HCT116 (cell line): ENCODE measurements at regions not wholly inside any gene's neighbourhood (a gene's known extent, or its start where the extent isn't known, plus 50 kb on each side); places are given as distances from the start of the nearest gene placed in this dataset.

Experiments used
- ATAC-seq: fragments of 200-7000 bp; cut with Tn5 transposase; 2 replicates; pipeline ENCODE4 v1.9.1; 2020; ENCODE audit warnings: mild to moderate bottlenecking, moderate library complexity
- BruUV-seq: library from RNA; stranded (reverse); fragments of 400-500 nt; replicated peaks from 2 replicates; lab custom pipeline; 2021; lab: Mats Ljungman, UMichigan
- CTCF ChIA-PET: fragments of 300-600 bp; sonication (Branson Sonifier 250); formaldehyde crosslinking; loops from one replicate; lab custom pipeline; 2021; ENCODE audit warnings: antibody characterized with exemption; lab: Charles Lee
- POLR2A ChIA-PET: fragments of 300-600, 350-600 bp; sonication (Branson Sonifier 250); formaldehyde crosslinking; loops from one replicate; lab custom pipeline; 2021; ENCODE audit warnings: antibody characterized with exemption; lab: Charles Lee
- RAD21 ChIA-PET, 2 experiments: fragments of 300-600 bp; sonication (Branson Sonifier 250); formaldehyde crosslinking; loops; one replicate each; lab custom pipeline; 2023; ENCODE audit warnings: low total read pairs in 2 of 2; ENCODE audit not compliant: uncharacterized antibody in 2 of 2, unreplicated experiment in 2 of 2, low non-redundant PET in 1 of 2; lab: Charles Lee
- DNase-seq: peaks from one replicate; pipeline ENCODE4 v3.0.0-alpha.2; 2010; ENCODE audit warnings: low read depth, low spot score
- H2AFZ ChIP-seq: fragments of 200-600 bp; shearing (Covaris generic), sonication (generic); 2 replicates; pipeline ENCODE4 v1.6.1; 2017; ENCODE audit warnings: low read depth, mixed run types, mixed read lengths, antibody characterized with exemption, low read length; ENCODE audit not compliant: poor library complexity, severe bottlenecking
- H3K27ac ChIP-seq: 2 replicates; pipeline ENCODE4 v1.5.1; 2012; ENCODE audit warnings: low read depth, low read length
- H3K27me3 ChIP-seq: fragments of 200-600 bp; sonication (generic); 2 replicates; pipeline ENCODE4 v1.6.1; 2016; ENCODE audit warnings: mixed run types, low read length, mixed read lengths; ENCODE audit not compliant: insufficient read depth
- H3K36me3 ChIP-seq, 2 experiments: fragments of 200-500 bp in 1 of 2; fragments of 200-600 bp in 1 of 2; sonication (Bioruptor generic) in 1 of 2; sonication (generic) in 1 of 2; 2 replicates each; pipeline versions ENCODE4 v1.5.1 to v1.6.1; 2014 to 2016; ENCODE audit warnings: low read length in 2 of 2, inconsistent platforms in 1 of 2, mixed read lengths in 1 of 2, mixed run types in 1 of 2; ENCODE audit not compliant: insufficient read depth in 2 of 2, control insufficient read depth in 1 of 2
- H3K4me1 ChIP-seq, 2 experiments: fragments of 200-600 bp in 1 of 2; sonication (generic) in 1 of 2; 2 replicates each; pipeline versions ENCODE4 v1.5.1 to v1.6.1; 2012 to 2017; ENCODE audit warnings: low read length in 2 of 2, inconsistent platforms in 1 of 2, mild to moderate bottlenecking in 1 of 2, mixed read lengths in 1 of 2, mixed run types in 1 of 2, moderate library complexity in 1 of 2; ENCODE audit not compliant: insufficient read depth in 2 of 2, control insufficient read depth in 1 of 2
- H3K4me2 ChIP-seq: fragments of 200-600 bp; sonication (generic); 2 replicates; pipeline ENCODE4 v1.6.1; 2017; ENCODE audit warnings: mixed run types, low read length, mixed read lengths
- H3K4me3 ChIP-seq, 2 experiments: fragments of 200-600 bp in 1 of 2; sonication (generic) in 1 of 2; replicated peaks in 1 of 2; 2 replicates each; pipeline ENCODE4 v1.5.1; 2011 to 2016; ENCODE audit warnings: low read length in 2 of 2, control low read depth in 1 of 2, low read depth in 1 of 2, mild to moderate bottlenecking in 1 of 2, mixed read lengths in 1 of 2, mixed run types in 1 of 2
- H3K79me2 ChIP-seq: fragments of 200-600 bp; sonication (generic); 2 replicates; pipeline ENCODE4 v1.6.1; 2017; ENCODE audit warnings: mild to moderate bottlenecking, mixed run types, low read length, moderate library complexity, mixed read lengths; ENCODE audit not compliant: insufficient read depth
- H3K9ac ChIP-seq: fragments of 200-600 bp; sonication (generic); 2 replicates; pipeline ENCODE4 v1.6.1; 2016; ENCODE audit warnings: low read length, mixed read lengths
- H3K9me2 ChIP-seq: fragments of 200-600 bp; sonication (generic), shearing (Covaris generic); 2 replicates; pipeline ENCODE4 v1.6.1; 2017; ENCODE audit warnings: mixed run types, mild to moderate bottlenecking, moderate library complexity; ENCODE audit not compliant: insufficient read depth
- H3K9me3 ChIP-seq, 2 experiments: fragments of 200-500 bp in 1 of 2; fragments of 200-600 bp in 1 of 2; sonication (Bioruptor generic) in 1 of 2; sonication (generic) in 1 of 2; 2 replicates each; pipeline ENCODE4 v1.6.1; 2014 to 2017; ENCODE audit warnings: low read length in 2 of 2, mixed read lengths in 2 of 2, inconsistent platforms in 1 of 2, low read depth in 1 of 2, mild to moderate bottlenecking in 1 of 2, mixed run types in 1 of 2, moderate library complexity in 1 of 2; ENCODE audit not compliant: control insufficient read depth in 1 of 2, insufficient read depth in 1 of 2
- H4K20me1 ChIP-seq: fragments of 200-600 bp; sonication (generic), shearing (Covaris generic); 2 replicates; pipeline ENCODE4 v1.6.1; 2017; ENCODE audit warnings: mixed run types, mild to moderate bottlenecking, moderate library complexity; ENCODE audit not compliant: insufficient read depth
- ATF3 ChIP-seq: IDR thresholded peaks from 2 replicates; pipeline ENCODE4 v1.6.1; 2012
- CBX3 ChIP-seq: IDR thresholded peaks from 2 replicates; pipeline ENCODE4 v1.6.1; 2012; ENCODE audit warnings: low read depth
- CTCF ChIP-seq, 3 experiments: fragments of 200-600 bp in 1 of 3; sonication (generic) in 1 of 3; IDR thresholded peaks in 2 of 3; conservative IDR thresholded peaks in 1 of 3; 2 replicates each; pipeline ENCODE4 v1.5.1; 2012 to 2017; ENCODE audit warnings: low read depth in 2 of 3, low read length in 2 of 3, antibody characterized with exemption in 1 of 3, borderline replicate concordance in 1 of 3, control low read depth in 1 of 3, mild to moderate bottlenecking in 1 of 3, mixed read lengths in 1 of 3, mixed run types in 1 of 3, moderate library complexity in 1 of 3; ENCODE audit not compliant: insufficient read depth in 1 of 3
- EGR1 ChIP-seq: IDR thresholded peaks from 2 replicates; pipeline ENCODE4 v1.6.1; 2012; ENCODE audit warnings: low read depth
- ELF1 ChIP-seq: IDR thresholded peaks from 2 replicates; pipeline ENCODE4 v1.6.1; 2012; ENCODE audit warnings: low read depth, borderline replicate concordance
- EZH2 ChIP-seq: fragments of 200-600 bp; sonication (generic); IDR thresholded peaks from 2 replicates; pipeline ENCODE4 v1.6.1; 2017; ENCODE audit warnings: antibody characterized with exemption, mixed run types
- EZH2phosphoT487 ChIP-seq: fragments of 200-600 bp; IDR thresholded peaks from 2 replicates; pipeline ENCODE4 v1.6.1; 2018; ENCODE audit warnings: antibody characterized with exemption, borderline replicate concordance
- FOSL1 ChIP-seq: IDR thresholded peaks from 2 replicates; pipeline ENCODE4 v1.6.1; 2012; ENCODE audit warnings: low read depth
- JUND ChIP-seq: IDR thresholded peaks from 2 replicates; pipeline ENCODE4 v1.6.1; 2012
- MAX ChIP-seq: IDR thresholded peaks from 2 replicates; pipeline ENCODE4 v1.6.1; 2012
- POLR2A ChIP-seq: IDR thresholded peaks from 2 replicates; pipeline ENCODE4 v1.7.0; 2011; ENCODE audit warnings: borderline replicate concordance; ENCODE audit not compliant: insufficient read depth, insufficient read length; ENCODE audit errors: extremely low read depth
- POLR2AphosphoS5 ChIP-seq: IDR thresholded peaks from 2 replicates; pipeline ENCODE4 v1.6.1; 2011; ENCODE audit warnings: mild to moderate bottlenecking, low read depth, low read length, moderate library complexity
- RAD21 ChIP-seq: IDR thresholded peaks from 2 replicates; pipeline ENCODE4 v1.6.1; 2012; ENCODE audit warnings: low read depth, mild to moderate bottlenecking
- REST ChIP-seq: IDR thresholded peaks from 2 replicates; pipeline ENCODE4 v1.6.1; 2012; ENCODE audit warnings: low read depth
- SP1 ChIP-seq: IDR thresholded peaks from 2 replicates; pipeline ENCODE4 v1.6.1; 2012; ENCODE audit warnings: low read depth
- TCF7L2 ChIP-seq: IDR thresholded peaks from 2 replicates; pipeline ENCODE4 v1.7.0; 2011; ENCODE audit warnings: borderline replicate concordance, inconsistent platforms; ENCODE audit not compliant: insufficient read depth, insufficient read length; ENCODE audit errors: extremely low read depth
- ZFX ChIP-seq: fragments of 450-650 bp; IDR thresholded peaks from 2 replicates; pipeline ENCODE4 v1.6.1; 2017
- ZNF274 ChIP-seq: fragments of 200-500 bp; sonication (Bioruptor generic); IDR thresholded peaks from 2 replicates; pipeline ENCODE4 v1.6.1; 2014; ENCODE audit warnings: mild to moderate bottlenecking, low read depth, low read length, inconsistent platforms
- intact Hi-C: fragments of 100-400 bp; cut with micrococcal nuclease; formaldehyde crosslinking; loops from 2 replicates; pipeline ENCODE4 v1.10.0; 2022

- no peak for TF ChIP-seq POLR2AphosphoS5
- no peak for TF ChIP-seq CTCF (IDR thresholded peaks at IDR 0.05 in 2 of 3, conservative IDR thresholded peaks at IDR 0.05 in 1 of 3; ENCODE audit: borderline replicate concordance in 1 of 3, insufficient read depth in 1 of 3, low read depth in 2 of 3, low read length in 2 of 3)
- no peak for TF ChIP-seq EZH2phosphoT487
- no peak for TF ChIP-seq TCF7L2
- no peak for TF ChIP-seq JUND
- no peak for TF ChIP-seq REST
- no peak for TF ChIP-seq ZFX
- no peak for TF ChIP-seq EZH2
- no peak for TF ChIP-seq FOSL1
- TF ChIP-seq ATF3 = no peak
- TF ChIP-seq ZNF274 = no peak
- TF ChIP-seq CBX3 = no peak
- TF ChIP-seq RAD21 = no peak
- no peak for TF ChIP-seq POLR2A
- TF ChIP-seq MAX = no peak
- no peak for TF ChIP-seq EGR1
- no peak for TF ChIP-seq SP1
- TF ChIP-seq ELF1 = no peak
- H3K9ac ChIP-seq = no peak overlapping the region
- H3K9me2 ChIP-seq = no peaks in the 10 kb centered on the region
- CTCF ChIA-PET = no interaction called here
- intact Hi-C loops = no loop called here
- no TSS peak for BruUV-seq
- no peaks in the 10 kb centered on the region for H3K4me1 ChIP-seq
- no peaks in the 10 kb centered on the region; a peak in 1 of 4 replicates for H3K9me3 ChIP-seq
- H3K4me3 ChIP-seq = no peak overlapping the region
- H2AFZ ChIP-seq = no peak overlapping the region
- H3K4me2 ChIP-seq = no peak overlapping the region
- POLR2A ChIA-PET = no interaction called here
- RAD21 ChIA-PET = no interaction called here
- no peaks in the 10 kb centered on the region for H4K20me1 ChIP-seq
- DNase-seq = no peak
- no peak for ATAC-seq
- H3K27me3 ChIP-seq = no peaks in the 10 kb centered on the region
- no peaks in the 10 kb centered on the region for H3K79me2 ChIP-seq
- H3K36me3 ChIP-seq = no peaks in the 10 kb centered on the region
- no peak overlapping the region for H3K27ac ChIP-seq
Observed at GRCh38 chr5:42924686-42925085, 113.0 kb upstream of the SELENOP start.
